CD4-positive, alpha-beta T cell (primary cell): ENCODE measurements at regions not wholly inside any gene's neighbourhood (a gene's known extent, or its start where the extent isn't known, plus 50 kb on each side); places are given as distances from the start of the nearest gene placed in this dataset.
"Not testable (repeated sequence)": the region's sequence is repeated elsewhere in the genome, so short reads cannot be mapped to it uniquely, and the experiment has no call there.

Source experiments
- ATAC-seq: fragments of 200-7000 bp; cut with Tn5 transposase; one replicate; pipeline ENCODE4 v1.10.0; 2022; ENCODE audit warnings: mild to moderate bottlenecking; ENCODE audit not compliant: poor library complexity
- CTCF ChIA-PET: fragments of 350-600 bp; sonication (Branson Sonifier 250); formaldehyde crosslinking; loops from one replicate; lab custom pipeline; 2021; ENCODE audit warnings: antibody characterized with exemption, inconsistent platforms; lab: Charles Lee
- POLR2A ChIA-PET: fragments of 350-600 bp; sonication (Branson Sonifier 250); formaldehyde crosslinking; loops from one replicate; lab custom pipeline; 2021; ENCODE audit warnings: antibody characterized with exemption, inconsistent platforms; lab: Charles Lee
- DNase-seq, 14 experiments: peaks; one replicate each; pipeline ENCODE4 v3.0.0-alpha.2; 2013 to 2020; ENCODE audit warnings: mixed read lengths in 2 of 14
- H3K27ac ChIP-seq, 2 donors: one replicate each; pipeline versions ENCODE4 v1.5.1 to v1.7.0; 2013; ENCODE audit warnings: low read length in 2 of 2, low read depth in 1 of 2, mild to moderate bottlenecking in 1 of 2
- H3K27me3 ChIP-seq, 2 experiments: 1 replicate in 1 of 2; 2 replicates in 1 of 2; pipeline versions ENCODE4 v1.6.1 to v1.7.0; 2013; ENCODE audit warnings: low read length in 2 of 2, control low read depth in 1 of 2, mild to moderate bottlenecking in 1 of 2, moderate library complexity in 1 of 2; ENCODE audit not compliant: insufficient read depth in 2 of 2, control insufficient read depth in 1 of 2
- H3K36me3 ChIP-seq: one replicate; pipeline ENCODE4 v1.6.1; 2013; ENCODE audit warnings: low read length, control low read depth; ENCODE audit not compliant: insufficient read depth
- H3K4me1 ChIP-seq: one replicate; pipeline ENCODE4 v1.6.1; 2013; ENCODE audit warnings: low read length, control low read depth; ENCODE audit not compliant: insufficient read depth
- H3K4me3 ChIP-seq: one replicate; pipeline ENCODE4 v1.5.1; 2013; ENCODE audit warnings: mild to moderate bottlenecking, low read length, moderate library complexity
- H3K9me3 ChIP-seq, 2 experiments: 1 replicate in 1 of 2; 2 replicates in 1 of 2; pipeline versions ENCODE4 v1.6.1 to v1.7.0; 2013; ENCODE audit warnings: low read length in 2 of 2, mild to moderate bottlenecking in 2 of 2, control low read depth in 1 of 2, moderate library complexity in 1 of 2; ENCODE audit not compliant: control insufficient read depth in 1 of 2, insufficient read depth in 1 of 2
- H3K27ac Mint-ChIP-seq: one replicate; pipeline ENCODE4 v1.8.0; 2020; ENCODE audit warnings: mixed read lengths
- H3K27me3 Mint-ChIP-seq: one replicate; pipeline ENCODE4 v1.8.0; 2021; ENCODE audit warnings: mixed read lengths
- H3K36me3 Mint-ChIP-seq: one replicate; pipeline ENCODE4 v1.8.0; 2021; ENCODE audit warnings: low read depth, mixed read lengths
- H3K4me1 Mint-ChIP-seq: one replicate; pipeline ENCODE4 v1.8.0; 2021; ENCODE audit warnings: low read depth, mixed read lengths
- H3K4me3 Mint-ChIP-seq: one replicate; pipeline ENCODE4 v1.8.0; 2020; ENCODE audit warnings: mild to moderate bottlenecking, mixed read lengths
- H3K9me3 Mint-ChIP-seq: one replicate; pipeline ENCODE4 v1.8.0; 2020; ENCODE audit warnings: mixed read lengths
- intact Hi-C, 2 experiments: fragments of 100-400 bp; cut with DNase I in 1 of 2; cut with micrococcal nuclease in 1 of 2; formaldehyde crosslinking; loops; one replicate each; pipeline versions ENCODE4 v1.15.1 to v1.9.0; 2023 to 2025; cut with DNase I, micrococcal nuclease
- TF ChIP-seq, protein P1 (sequence below): fragments of 200-600 bp; IDR thresholded peaks from one replicate; pipeline ENCODE4 v1.8.0; 2022; ENCODE audit warnings: antibody characterized with exemption, mild to moderate bottlenecking

DNA sequence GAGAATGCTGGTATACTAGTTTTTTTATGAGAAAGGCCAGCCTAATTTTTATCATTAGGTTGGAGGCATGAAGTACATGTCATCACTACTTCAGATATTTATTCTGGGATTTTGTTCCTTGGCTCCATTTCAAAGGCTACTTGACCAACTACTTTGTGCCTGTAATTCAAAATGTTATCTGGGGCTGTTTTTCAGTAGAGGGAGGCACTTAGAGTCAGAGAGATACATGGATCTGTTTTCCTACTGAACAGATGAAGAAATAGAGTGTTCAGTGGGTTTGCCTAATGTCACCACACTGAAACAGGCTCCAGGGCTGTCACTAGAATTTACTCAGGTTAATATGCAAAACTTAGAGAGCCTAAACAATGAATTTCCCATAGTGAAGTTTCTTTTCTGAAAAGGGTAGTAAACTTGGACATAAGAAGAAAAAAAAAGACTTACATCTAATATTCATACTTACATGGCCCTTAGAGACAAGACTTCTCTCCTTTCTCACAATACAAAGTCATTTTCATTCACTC lies 127.3 kb upstream of the ITGB1 start:
- TF ChIP-seq, protein P1, sequence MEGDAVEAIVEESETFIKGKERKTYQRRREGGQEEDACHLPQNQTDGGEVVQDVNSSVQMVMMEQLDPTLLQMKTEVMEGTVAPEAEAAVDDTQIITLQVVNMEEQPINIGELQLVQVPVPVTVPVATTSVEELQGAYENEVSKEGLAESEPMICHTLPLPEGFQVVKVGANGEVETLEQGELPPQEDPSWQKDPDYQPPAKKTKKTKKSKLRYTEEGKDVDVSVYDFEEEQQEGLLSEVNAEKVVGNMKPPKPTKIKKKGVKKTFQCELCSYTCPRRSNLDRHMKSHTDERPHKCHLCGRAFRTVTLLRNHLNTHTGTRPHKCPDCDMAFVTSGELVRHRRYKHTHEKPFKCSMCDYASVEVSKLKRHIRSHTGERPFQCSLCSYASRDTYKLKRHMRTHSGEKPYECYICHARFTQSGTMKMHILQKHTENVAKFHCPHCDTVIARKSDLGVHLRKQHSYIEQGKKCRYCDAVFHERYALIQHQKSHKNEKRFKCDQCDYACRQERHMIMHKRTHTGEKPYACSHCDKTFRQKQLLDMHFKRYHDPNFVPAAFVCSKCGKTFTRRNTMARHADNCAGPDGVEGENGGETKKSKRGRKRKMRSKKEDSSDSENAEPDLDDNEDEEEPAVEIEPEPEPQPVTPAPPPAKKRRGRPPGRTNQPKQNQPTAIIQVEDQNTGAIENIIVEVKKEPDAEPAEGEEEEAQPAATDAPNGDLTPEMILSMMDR = no peak
- ATAC-seq (no peak), DNase-seq (no peak)
- CTCF ChIA-PET = no interaction called here
- Mint-ChIP-seq H3K9me3 (peaks cover 8% of the 10 kb centered on the region), H3K27me3 (no peaks in the 10 kb centered on the region), H3K4me1 (peaks cover 37% of the 10 kb centered on the region), H3K4me3 (no peak overlapping the region), H3K27ac (no peak overlapping the region), H3K36me3 (peaks cover 16% of the 10 kb centered on the region)
- H3K27me3 ChIP-seq = no peaks in the 10 kb centered on the region
- no peaks in the 10 kb centered on the region for H3K36me3 ChIP-seq
- intact Hi-C loops = no loop called here
- no peak overlapping the region for H3K4me3 ChIP-seq
- POLR2A ChIA-PET = interaction anchor here (1.5 kb wide), 1 partner anchor 12 kb away, joined by 3 read pairs; no protein-coding TSS in a partner anchor
- peaks cover 38% of the 10 kb centered on the region for H3K4me1 ChIP-seq
- peaks cover 0 to 5% of the 10 kb centered on the region in 2 experiments for H3K9me3 ChIP-seq
- H3K27ac ChIP-seq = no peak overlapping the region

DNA sequence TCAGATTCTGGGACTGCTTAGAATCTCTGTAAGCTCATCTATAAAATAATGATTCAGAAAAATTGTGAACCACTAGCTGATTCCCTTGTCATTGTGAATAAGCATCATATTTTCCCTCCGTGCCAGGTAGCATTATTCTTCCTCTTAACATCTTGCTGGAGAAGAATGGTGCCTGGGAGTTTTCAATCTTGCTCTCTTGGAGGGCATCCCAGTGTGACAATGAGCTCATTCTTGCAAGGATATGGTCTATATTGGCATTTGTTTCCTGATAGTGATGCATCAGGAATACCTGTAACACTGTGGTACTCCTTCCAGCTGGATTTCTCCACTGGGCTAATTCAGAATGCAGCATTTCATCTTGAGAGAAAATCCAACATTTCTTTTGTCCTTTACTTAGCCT lies 126.4 kb upstream of the ITGB1 start:
- POLR2A ChIA-PET = interaction anchor here (1.5 kb wide), 1 partner anchor 11 kb away, joined by 3 read pairs; no protein-coding TSS in a partner anchor
- Mint-ChIP-seq H3K4me3 (no peak overlapping the region), H3K4me1 (peaks cover 29% of the 10 kb centered on the region), H3K9me3 (peaks cover 3% of the 10 kb centered on the region), H3K27me3 (no peaks in the 10 kb centered on the region), H3K27ac (no peak overlapping the region), H3K36me3 (peaks cover 9% of the 10 kb centered on the region)
- H3K4me3 ChIP-seq = no peak overlapping the region
- no peak for ATAC-seq
- H3K36me3 ChIP-seq = no peaks in the 10 kb centered on the region
- CTCF ChIA-PET = no interaction called here
- no peak overlapping the region for H3K27ac ChIP-seq
- peaks cover 38% of the 10 kb centered on the region for H3K4me1 ChIP-seq
- intact Hi-C loops = no loop called here
- TF ChIP-seq, protein P1 = no peak
- no peak for DNase-seq
- no peaks in the 10 kb centered on the region for H3K9me3 ChIP-seq
- no peaks in the 10 kb centered on the region for H3K27me3 ChIP-seq

DNA sequence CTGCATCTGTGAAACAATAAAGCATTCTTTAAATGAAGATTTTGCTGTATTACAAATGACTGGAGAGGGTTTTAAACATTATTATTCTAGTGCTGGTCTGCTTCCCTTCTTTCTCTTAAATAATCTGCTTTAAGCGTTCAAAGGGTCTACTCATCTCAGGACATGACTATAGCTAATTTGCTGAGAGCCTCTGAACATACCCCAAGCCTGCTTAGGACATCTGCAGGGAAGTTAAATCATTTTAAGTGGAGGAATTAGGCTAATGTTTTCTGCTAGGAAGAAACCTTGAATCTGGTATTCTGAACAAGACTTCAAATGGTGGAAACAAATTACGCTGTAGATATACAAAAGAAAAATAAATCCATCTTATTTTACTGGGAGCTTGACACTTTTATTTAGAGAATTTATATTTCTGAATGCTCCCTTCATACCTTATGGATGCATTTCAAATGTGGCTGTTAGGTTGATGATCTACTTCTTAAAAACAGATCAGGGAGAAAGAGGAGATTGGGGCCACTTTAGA lies 124.4 kb upstream of the ITGB1 start:
- no peak for ATAC-seq
- Histone ChIP-seq H3K27me3 (no peaks in the 10 kb centered on the region), H3K9me3 (peaks cover 0 to 3% of the 10 kb centered on the region in 2 experiments), H3K4me1 (peaks cover 23% of the 10 kb centered on the region), H3K36me3 (no peaks in the 10 kb centered on the region), H3K27ac (no peak overlapping the region), H3K4me3 (no peak overlapping the region)
- Mint-ChIP-seq H3K4me1 (peaks cover 21% of the 10 kb centered on the region), H3K9me3 (no peaks in the 10 kb centered on the region), H3K27ac (no peak overlapping the region), H3K27me3 (no peaks in the 10 kb centered on the region), H3K4me3 (no peak overlapping the region), H3K36me3 (peaks cover 4% of the 10 kb centered on the region)
- ChIA-PET POLR2A (no interaction called here), CTCF (no interaction called here)
- no peak for DNase-seq
- intact Hi-C loops = no loop called here
- TF ChIP-seq, protein P1 = no peak

- H3K4me1 Mint-ChIP-seq, intact Hi-C loops, H3K27ac ChIP-seq, H3K9me3 ChIP-seq, H3K27me3 ChIP-seq, DNase-seq, H3K27me3 Mint-ChIP-seq, H3K36me3 ChIP-seq, ATAC-seq, H3K9me3 Mint-ChIP-seq, CTCF ChIA-PET, H3K4me1 ChIP-seq, H3K4me3 ChIP-seq, H3K4me3 Mint-ChIP-seq, H3K27ac Mint-ChIP-seq, H3K36me3 Mint-ChIP-seq: not testable (repeated sequence)
- POLR2A ChIA-PET = interaction anchor here (0.9 kb wide), 1 partner anchor 10 kb away, joined by 3 read pairs; no protein-coding TSS in a partner anchor
Measured at GRCh38 chr10:33080467-33080866, 122.4 kb upstream of the ITGB1 start.
